ENCODE measurements at regions not wholly inside any gene's neighbourhood (a gene's known extent, or its start where the extent isn't known, plus 50 kb on each side); places are given as distances from the start of the nearest gene placed in this dataset.

DNA sequence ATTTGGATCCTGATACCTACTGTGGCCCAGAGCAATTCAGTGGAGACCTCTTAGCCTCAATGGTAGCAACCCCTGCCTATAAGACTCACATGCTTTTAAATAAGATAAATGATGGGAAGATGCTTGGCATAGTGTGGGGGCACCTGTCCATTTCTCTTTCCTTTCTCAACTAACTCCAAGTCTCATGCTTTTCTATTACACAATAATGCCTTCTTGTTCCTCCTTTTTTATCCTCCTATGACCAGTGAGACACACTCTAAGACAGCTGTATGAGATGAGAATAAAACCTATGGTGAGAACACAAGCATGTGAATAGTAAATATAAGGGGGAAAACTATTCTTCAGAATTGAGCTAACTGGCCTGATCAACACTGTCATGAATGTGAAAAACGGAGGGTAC lies 147.0 kb upstream of the STXBP5 start:
- Mint-ChIP-seq H3K4me3 (no peak overlapping the region), H3K4me1 (peaks cover 37% of the 10 kb centered on the region), H3K36me3 (no peaks in the 10 kb centered on the region), H3K27ac (no peak overlapping the region), H3K9me3 (no peaks in the 10 kb centered on the region; the same call in 1 of the 2 replicates), H3K27me3 (ENCODE audit: low read depth) (peaks cover 2% of the 10 kb centered on the region; the same call in 1 of the 2 replicates)
- POLR2A ChIA-PET: no interaction called here
- ATAC-seq: no peak
- DNase-seq (ENCODE audit: low spot score): no peak
- TF ChIP-seq, protein P1, sequence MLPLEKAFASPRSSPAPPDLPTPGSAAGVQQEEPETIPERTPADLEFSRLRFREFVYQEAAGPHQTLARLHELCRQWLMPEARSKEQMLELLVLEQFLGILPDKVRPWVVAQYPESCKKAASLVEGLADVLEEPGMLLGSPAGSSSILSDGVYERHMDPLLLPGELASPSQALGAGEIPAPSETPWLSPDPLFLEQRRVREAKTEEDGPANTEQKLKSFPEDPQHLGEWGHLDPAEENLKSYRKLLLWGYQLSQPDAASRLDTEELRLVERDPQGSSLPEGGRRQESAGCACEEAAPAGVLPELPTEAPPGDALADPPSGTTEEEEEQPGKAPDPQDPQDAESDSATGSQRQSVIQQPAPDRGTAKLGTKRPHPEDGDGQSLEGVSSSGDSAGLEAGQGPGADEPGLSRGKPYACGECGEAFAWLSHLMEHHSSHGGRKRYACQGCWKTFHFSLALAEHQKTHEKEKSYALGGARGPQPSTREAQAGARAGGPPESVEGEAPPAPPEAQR (CRISPR knock-in tag; IDR thresholded peaks at IDR 0.05): no peak
- TF ChIP-seq IRF2 (CRISPR knock-in tag; IDR thresholded peaks at IDR 0.05; ENCODE audit: borderline replicate concordance, low read depth) (no peak), CREB1 (CRISPR knock-in tag; IDR thresholded peaks at IDR 0.05) (no peak), ELF4 (CRISPR knock-in tag; IDR thresholded peaks at IDR 0.05; ENCODE audit: low read depth) (no peak), FOXK1 (CRISPR knock-in tag; IDR thresholded peaks at IDR 0.05) (no peak), TCF7 (CRISPR knock-in tag; IDR thresholded peaks at IDR 0.05; ENCODE audit: low read depth) (no peak), OVOL2 (CRISPR knock-in tag; IDR thresholded peaks at IDR 0.05; ENCODE audit: borderline replicate concordance) (no peak)
- TF ChIP-seq, protein P2, sequence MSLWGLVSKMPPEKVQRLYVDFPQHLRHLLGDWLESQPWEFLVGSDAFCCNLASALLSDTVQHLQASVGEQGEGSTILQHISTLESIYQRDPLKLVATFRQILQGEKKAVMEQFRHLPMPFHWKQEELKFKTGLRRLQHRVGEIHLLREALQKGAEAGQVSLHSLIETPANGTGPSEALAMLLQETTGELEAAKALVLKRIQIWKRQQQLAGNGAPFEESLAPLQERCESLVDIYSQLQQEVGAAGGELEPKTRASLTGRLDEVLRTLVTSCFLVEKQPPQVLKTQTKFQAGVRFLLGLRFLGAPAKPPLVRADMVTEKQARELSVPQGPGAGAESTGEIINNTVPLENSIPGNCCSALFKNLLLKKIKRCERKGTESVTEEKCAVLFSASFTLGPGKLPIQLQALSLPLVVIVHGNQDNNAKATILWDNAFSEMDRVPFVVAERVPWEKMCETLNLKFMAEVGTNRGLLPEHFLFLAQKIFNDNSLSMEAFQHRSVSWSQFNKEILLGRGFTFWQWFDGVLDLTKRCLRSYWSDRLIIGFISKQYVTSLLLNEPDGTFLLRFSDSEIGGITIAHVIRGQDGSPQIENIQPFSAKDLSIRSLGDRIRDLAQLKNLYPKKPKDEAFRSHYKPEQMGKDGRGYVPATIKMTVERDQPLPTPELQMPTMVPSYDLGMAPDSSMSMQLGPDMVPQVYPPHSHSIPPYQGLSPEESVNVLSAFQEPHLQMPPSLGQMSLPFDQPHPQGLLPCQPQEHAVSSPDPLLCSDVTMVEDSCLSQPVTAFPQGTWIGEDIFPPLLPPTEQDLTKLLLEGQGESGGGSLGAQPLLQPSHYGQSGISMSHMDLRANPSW (CRISPR knock-in tag; conservative IDR thresholded peaks at IDR 0.05; ENCODE audit: low read depth): no peak
- TF ChIP-seq, protein P3, sequence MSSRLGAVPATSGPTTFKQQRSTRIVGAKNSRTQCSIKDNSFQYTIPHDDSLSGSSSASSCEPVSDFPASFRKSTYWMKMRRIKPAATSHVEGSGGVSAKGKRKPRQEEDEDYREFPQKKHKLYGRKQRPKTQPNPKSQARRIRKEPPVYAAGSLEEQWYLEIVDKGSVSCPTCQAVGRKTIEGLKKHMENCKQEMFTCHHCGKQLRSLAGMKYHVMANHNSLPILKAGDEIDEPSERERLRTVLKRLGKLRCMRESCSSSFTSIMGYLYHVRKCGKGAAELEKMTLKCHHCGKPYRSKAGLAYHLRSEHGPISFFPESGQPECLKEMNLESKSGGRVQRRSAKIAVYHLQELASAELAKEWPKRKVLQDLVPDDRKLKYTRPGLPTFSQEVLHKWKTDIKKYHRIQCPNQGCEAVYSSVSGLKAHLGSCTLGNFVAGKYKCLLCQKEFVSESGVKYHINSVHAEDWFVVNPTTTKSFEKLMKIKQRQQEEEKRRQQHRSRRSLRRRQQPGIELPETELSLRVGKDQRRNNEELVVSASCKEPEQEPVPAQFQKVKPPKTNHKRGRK (CRISPR knock-in tag; IDR thresholded peaks at IDR 0.05; ENCODE audit: borderline replicate concordance): no peak
- TF ChIP-seq, protein P4, sequence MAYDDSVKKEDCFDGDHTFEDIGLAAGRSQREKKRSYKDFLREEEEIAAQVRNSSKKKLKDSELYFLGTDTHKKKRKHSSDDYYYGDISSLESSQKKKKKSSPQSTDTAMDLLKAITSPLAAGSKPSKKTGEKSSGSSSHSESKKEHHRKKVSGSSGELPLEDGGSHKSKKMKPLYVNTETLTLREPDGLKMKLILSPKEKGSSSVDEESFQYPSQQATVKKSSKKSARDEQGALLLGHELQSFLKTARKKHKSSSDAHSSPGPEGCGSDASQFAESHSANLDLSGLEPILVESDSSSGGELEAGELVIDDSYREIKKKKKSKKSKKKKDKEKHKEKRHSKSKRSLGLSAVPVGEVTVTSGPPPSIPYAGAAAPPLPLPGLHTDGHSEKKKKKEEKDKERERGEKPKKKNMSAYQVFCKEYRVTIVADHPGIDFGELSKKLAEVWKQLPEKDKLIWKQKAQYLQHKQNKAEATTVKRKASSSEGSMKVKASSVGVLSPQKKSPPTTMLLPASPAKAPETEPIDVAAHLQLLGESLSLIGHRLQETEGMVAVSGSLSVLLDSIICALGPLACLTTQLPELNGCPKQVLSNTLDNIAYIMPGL (CRISPR knock-in tag; IDR thresholded peaks at IDR 0.05): no peak
- TF ChIP-seq, protein P5, sequence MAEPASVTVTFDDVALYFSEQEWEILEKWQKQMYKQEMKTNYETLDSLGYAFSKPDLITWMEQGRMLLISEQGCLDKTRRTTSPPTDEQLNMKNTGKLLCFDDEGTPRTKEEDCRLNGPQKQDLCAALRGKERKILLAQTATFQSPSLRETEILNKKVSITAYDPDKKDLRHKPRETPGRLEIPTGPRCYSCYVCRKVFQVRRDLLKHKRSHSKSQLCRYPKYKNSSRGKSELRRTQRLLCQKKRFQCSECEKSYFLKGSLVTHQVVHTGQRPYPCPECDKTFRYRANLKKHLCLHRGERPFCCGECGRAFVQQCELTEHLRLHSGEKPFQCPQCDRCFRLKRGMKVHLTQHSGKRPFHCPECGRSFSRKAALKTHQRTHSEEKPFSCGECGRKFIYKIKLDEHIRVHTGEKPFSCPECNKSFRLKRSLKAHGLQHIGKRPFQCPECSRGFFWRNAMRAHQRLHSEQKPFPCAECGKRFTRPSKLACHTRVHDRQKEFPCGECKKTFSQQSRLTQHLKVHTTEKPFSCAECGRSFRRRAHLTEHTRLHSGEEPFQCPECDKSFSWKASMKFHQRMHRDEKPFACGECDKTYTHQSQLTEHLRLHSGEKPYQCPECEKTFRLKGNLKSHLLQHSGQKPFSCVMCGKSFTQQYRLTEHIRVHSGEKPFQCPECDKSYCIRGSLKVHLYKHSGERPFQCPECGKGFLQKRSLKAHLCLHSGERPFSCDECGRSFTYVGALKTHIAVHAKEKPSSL (CRISPR knock-in tag; conservative IDR thresholded peaks at IDR 0.05): no peak
- CTCF ChIA-PET: interaction anchor here (0.6 kb wide), 1 partner anchor 173 kb away, joined by 3 read pairs; no protein-coding TSS in a partner anchor

DNA sequence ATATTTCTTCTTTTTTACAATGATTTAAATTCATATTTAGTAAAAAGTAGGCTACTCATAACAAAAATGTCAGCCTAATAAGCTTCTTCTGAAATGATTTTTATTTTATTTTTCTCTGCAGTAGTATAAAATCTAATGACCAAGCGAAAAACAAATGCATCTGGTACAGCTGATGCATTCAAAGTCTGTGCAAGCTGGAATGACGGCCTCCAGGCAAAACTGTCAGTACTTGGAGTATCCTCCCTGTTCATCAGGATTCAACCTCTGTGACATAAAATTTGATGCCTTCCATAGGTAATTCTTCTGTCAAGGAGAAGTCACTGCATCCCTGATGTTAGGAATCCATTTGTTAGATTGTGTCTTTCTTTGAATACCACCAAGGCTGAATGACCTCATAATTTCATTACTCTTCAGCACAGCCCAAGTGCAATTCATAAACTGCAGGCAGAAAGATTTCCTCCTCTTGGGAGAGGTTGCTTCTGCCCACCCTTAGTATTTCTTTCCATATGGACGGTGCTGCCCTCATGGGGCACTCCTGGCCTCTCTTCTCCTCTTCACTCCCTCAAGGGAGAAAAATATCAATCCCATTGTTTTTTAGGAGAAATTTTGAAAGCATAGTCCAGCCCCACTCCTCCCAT lies 146.4 kb upstream of the STXBP5 start:
- Mint-ChIP-seq H3K9me3 (no peaks in the 10 kb centered on the region; the same call in 1 of the 2 replicates), H3K4me1 (peaks cover 31% of the 10 kb centered on the region), H3K4me3 (no peak overlapping the region), H3K27ac (no peak overlapping the region), H3K27me3 (ENCODE audit: low read depth) (no peaks in the 10 kb centered on the region), H3K36me3 (no peaks in the 10 kb centered on the region)
- TF ChIP-seq, protein P6, sequence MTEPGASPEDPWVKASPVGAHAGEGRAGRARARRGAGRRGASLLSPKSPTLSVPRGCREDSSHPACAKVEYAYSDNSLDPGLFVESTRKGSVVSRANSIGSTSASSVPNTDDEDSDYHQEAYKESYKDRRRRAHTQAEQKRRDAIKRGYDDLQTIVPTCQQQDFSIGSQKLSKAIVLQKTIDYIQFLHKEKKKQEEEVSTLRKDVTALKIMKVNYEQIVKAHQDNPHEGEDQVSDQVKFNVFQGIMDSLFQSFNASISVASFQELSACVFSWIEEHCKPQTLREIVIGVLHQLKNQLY (CRISPR knock-in tag; IDR thresholded peaks at IDR 0.05): no peak
- no peak for TF ChIP-seq TP53 (CRISPR knock-in tag; IDR thresholded peaks at IDR 0.05)
- TF ChIP-seq, protein P7, sequence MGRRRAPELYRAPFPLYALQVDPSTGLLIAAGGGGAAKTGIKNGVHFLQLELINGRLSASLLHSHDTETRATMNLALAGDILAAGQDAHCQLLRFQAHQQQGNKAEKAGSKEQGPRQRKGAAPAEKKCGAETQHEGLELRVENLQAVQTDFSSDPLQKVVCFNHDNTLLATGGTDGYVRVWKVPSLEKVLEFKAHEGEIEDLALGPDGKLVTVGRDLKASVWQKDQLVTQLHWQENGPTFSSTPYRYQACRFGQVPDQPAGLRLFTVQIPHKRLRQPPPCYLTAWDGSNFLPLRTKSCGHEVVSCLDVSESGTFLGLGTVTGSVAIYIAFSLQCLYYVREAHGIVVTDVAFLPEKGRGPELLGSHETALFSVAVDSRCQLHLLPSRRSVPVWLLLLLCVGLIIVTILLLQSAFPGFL (CRISPR knock-in tag; IDR thresholded peaks at IDR 0.05; ENCODE audit: borderline replicate concordance): no peak
- TF ChIP-seq ZNF263 (CRISPR knock-in tag; IDR thresholded peaks at IDR 0.05; ENCODE audit: low read depth): no peak
- no peak for TF ChIP-seq ZNF671 (CRISPR knock-in tag; IDR thresholded peaks at IDR 0.05)
- POLR2A ChIA-PET: no interaction called here
- CTCF ChIA-PET: no interaction called here
- DNase-seq (ENCODE audit: low spot score) (no peak), ATAC-seq (no peak)

All from WTC11 (cell line).